HG03457 (cell line): ENCODE measurements at regions not wholly inside any gene's neighbourhood (a gene's known extent, or its start where the extent isn't known, plus 50 kb on each side); places are given as distances from the start of the nearest gene placed in this dataset.

Experiments
- ATAC-seq: cut with Tn5 transposase; IDR thresholded peaks from one replicate; pipeline ENCODE4 v1.9.1; 2021; ENCODE audit warnings: moderate number of reproducible peaks; ENCODE audit not compliant: unreplicated experiment

GRCh38 chr13:80618781-80619180 is 277.9 kb upstream of the SPRY2 start:
- ATAC-seq = no peak

- no peak for ATAC-seq
Measured at GRCh38 chr13:80612804-80613203, 271.9 kb upstream of the SPRY2 start.

GRCh38 chr13:80611310-80611709 is 270.4 kb upstream of the SPRY2 start:
- ATAC-seq = no peak

GRCh38 chr13:80605716-80606115 is 264.8 kb upstream of the SPRY2 start:
- ATAC-seq = no peak

- ATAC-seq = no peak
Measured at GRCh38 chr13:80605011-80605410, 264.1 kb upstream of the SPRY2 start.

DNA sequence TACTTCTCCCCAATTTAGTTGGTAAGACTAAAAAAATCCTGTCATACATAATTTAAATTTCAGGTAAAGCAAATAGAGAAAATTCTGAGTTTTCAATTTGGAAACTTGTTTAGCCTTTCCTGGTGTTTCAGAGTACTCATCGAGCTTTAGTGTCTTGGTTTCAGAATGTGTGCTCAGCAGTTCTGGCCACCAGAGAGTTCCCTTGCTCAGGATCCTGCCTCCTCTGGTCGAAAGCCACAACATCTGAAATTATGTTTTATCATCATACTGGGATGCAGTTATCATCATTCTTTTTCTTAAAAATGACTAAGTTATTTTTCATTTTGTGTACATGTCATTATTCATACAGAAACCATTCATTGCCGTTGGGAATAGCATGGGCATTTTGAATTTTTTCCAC is 263.2 kb upstream of the SPRY2 start:
- no peak for ATAC-seq

DNA sequence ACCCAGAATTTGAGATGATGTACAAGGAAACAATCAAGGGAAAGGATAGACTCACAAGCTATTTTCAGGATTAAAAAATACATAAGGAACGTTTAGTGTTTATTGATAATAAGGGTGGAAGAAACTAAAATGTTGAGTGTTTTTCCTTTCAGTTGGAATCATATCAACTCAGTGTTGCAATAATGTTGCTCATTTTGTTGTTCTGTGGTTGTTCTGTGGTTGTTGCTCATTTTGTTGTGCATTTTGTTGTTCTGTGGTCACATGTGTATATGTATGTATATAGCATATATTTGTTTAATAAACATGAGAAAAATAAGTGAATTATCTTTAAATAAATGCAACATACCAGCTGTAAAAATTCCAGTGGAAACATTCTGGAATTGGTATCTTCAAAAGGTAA is 262.4 kb upstream of the SPRY2 start:
- ATAC-seq = no peak

DNA sequence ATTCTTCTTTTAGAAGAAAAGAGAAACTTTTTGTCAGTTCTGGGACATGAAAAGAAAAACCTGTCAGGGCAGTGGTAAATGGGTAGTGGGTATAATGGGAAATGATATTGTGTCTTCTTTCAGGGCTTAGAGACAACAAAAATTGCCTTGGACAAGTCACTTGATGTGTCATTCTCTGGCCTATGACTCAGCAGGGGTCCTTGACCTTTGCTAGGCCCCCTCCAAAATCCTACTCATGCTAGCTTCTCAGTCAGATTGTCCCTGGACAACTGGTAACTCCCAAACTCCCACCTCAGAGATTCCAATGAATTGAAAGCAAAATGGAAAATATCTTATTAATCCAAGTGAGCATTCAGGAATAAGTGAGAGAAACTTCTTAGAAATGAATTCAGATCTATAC is 258.8 kb upstream of the SPRY2 start:
- ATAC-seq = no peak

GRCh38 chr13:80598189-80598588 is 257.3 kb upstream of the SPRY2 start:
- no peak for ATAC-seq

DNA sequence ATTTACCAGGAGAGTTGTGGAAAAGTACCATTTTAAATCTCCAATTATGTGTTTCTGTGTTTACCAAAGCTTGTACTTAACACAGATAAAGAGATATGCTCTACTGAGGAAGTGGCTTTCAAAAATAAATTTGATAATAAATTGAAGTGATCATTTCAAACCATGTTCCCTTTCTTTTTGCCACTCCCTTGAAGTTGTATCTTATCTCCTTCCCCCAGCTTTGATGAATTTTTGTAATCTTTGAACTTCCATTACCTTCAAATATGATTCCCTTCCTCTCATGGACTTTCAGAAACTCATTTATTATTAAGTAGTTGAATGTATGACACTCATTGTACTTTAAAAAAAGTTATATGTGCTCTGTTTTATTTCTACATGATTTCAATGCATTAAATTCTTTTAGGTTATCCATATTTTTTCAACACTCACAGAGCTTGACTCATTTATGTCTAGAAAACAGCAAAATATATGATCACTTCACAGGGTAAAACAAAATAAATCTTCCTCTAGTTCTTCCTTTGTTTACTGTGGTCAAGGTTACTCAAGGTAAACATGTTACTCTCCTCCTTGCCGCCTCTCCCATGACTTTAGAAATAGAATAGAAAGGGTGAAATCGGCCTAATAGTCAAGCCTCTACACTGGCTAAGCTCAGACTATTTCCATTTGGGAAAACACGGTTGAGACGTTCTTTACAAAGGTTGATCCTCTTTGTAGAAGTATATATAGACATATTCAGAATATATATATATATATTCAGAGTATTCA is 251.2 kb upstream of the SPRY2 start:
- ATAC-seq = no peak

DNA sequence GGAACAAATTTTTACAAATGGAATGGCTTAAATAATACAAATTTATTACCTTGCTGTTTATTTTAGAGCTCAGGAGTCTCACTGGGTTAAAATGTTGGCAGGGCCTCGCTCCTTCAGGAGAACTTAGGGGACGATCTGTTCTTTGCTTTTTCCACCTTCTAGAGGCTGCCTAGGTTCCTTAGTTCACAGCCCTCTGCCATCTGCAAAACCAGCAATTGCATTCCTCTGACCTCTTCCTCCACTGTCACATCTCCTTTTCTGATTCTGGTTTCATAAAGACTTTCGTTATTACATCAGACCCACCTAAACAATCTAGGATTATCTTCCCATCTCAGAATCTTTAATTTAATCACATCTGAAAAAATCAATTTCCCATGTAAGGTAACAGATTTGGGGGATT is 249.6 kb upstream of the SPRY2 start:
- ATAC-seq = no peak

DNA sequence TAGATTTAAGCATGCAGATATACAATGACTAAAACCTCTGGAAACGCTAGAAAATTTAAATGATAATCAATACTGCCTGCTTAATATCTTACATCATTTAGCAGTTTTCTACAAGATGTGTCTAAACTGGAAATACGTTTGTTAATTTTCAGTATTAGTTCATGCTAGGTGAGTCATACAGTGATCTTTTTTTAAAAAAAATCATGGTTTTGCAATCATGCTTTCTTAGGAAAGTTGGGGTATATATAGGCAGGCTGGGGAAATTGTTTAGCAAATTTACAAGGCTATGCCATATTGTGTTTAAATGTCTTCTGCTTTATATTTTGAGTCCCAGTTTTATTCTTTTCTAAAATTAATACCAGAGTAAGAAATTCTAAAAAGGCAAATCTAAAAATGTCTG is 245.4 kb upstream of the SPRY2 start:
- no peak for ATAC-seq

- no peak for ATAC-seq
Measured at GRCh38 chr13:80585531-80585930, 244.6 kb upstream of the SPRY2 start.

GRCh38 chr13:80584785-80585184 is 243.9 kb upstream of the SPRY2 start:
- no peak for ATAC-seq

- ATAC-seq = no peak
Measured at GRCh38 chr13:80584306-80584705, 243.4 kb upstream of the SPRY2 start.

- no peak for ATAC-seq
Measured at GRCh38 chr13:80577926-80578670, 237.2 kb upstream of the SPRY2 start.

DNA sequence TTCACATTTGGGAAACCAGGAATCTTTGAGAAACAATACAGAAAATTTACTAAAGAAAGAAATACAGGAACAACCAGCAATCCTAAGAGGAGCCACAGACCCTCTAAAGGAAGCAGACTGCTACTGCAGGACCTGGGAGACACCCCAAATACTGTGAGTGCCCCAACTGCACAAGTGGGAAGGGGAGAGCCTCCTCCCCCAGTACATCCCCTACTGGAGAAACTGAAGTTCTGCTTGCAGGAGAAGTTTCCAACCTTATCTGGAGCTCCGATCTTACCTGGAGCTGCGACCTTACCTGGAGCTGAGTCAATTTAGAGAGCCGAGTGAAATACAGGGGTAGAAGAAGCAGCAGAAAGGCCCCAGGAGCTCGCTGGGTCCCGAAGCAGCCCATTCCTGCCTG is 236.4 kb upstream of the SPRY2 start:
- no peak for ATAC-seq

GRCh38 chr13:80574113-80574850 is 233.4 kb upstream of the SPRY2 start:
- no peak for ATAC-seq

DNA sequence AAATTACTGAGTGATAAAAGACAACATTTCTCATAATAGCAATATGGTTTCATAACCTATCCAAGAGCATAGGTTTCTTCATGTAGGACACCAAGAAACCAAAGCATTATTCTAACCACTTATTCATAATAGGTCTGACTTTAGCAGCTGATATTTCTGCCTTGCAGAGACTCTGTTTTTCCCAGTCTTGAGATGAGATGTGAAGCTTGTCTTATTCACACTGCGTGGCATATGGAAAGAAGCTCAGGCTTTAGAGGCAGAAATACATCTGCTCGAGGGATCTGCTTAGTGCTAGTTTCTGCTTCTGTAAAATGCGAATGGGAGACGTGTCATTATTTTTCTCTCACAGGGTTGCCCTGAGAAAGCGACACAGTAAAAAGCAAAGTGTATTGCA is 232.0 kb upstream of the SPRY2 start:
- no peak for ATAC-seq

DNA sequence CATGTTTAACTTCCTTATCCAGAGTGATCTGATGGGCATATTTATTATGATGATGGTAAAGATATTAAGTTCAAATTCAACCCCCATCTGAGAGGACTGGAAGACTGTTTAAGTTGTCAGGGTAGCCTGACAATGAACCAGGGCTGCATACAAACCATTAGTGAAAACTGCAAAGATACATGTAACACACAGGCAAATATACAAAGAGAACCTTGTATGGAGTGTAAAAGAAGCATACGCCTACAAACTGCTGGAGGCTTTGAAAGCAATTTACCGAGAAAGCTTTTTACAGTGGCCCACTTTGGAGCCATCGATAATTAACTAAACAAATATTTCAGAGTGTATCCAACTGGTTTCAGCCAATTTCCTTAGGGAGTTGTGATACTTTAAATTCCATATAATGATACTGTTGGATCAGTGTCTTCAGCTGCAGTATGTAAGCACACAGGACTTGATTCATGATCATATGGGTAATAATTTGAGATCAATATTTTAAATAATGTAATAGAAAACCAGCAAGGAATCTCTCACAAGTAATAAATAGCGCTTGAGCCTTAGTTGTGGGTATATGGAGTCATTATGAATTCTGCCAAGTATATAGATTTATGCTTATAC is 231.5 kb upstream of the SPRY2 start:
- no peak for ATAC-seq
